ENCODE measurements at regions not wholly inside any gene's neighbourhood (a gene's known extent, or its start where the extent isn't known, plus 50 kb on each side); places are given as distances from the start of the nearest gene placed in this dataset.

DNA sequence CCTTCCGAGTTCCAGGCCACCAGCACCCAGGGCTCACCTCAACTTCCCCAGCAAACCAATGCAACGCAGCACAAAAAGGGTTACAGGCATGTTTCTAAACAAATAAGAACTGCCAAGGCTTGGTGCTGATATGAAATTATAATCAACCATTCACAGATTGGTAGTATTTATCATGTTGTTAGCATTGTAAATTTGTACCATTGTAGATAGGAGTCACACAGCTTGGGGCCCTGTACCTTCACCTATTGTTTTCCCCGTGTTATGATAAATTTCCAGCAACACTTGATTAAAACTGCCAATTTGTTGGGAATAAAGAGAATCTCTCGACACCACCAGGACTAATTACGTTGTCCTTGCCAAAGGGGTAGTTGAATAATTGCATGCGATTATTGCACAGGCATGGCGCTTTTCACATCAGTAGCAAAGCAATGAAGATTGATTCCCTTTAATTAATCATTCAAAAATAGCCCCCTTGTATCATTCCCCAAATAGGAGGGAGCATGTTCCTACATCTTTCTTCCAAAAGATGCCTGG lies 454.1 kb downstream of the ZNF608 start:
- no peak for DNase-seq

GRCh38 chr5:124289641-124290311 lies 456.7 kb downstream of the ZNF608 start:
- DNase-seq, result no peak

DNA sequence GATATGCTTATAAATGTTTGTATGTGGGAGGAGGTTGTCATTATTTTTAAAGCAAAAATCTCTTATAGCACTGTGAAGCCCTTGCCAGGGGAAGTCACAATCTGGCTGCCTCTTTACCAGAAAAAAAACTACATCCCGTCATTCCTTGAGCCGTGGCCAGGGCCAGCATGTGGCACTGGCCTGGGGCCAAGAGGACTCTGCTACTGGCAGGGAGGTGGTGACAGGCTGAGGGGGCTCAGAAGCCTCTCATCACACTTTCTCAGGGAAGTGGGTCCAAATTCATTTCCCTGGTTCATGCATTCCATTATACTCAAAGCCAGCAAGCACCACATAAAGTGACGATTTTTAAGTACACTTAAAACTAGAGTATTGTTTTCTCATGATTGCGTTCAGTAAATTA lies 457.3 kb downstream of the ZNF608 start:
- no peak for DNase-seq

DNA sequence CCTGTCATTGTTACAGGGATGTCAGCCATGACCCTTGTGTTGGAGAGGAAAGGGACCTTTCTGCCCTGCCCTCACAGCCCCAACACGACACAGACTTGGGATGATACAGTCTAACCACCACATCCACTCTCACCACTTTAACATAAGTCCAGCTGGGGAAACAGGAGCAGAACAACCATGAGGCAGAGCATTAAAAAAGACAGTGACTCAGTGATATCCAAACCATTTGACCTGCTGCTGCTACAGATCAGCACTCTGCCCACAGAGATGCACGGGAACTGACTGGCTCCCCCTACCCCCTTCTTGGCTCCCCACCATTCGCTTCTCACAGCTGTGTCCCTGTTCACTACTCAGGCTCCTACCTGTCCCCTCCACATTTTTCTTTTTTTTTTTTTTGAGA lies 458.6 kb downstream of the ZNF608 start:
- no peak for DNase-seq

DNA sequence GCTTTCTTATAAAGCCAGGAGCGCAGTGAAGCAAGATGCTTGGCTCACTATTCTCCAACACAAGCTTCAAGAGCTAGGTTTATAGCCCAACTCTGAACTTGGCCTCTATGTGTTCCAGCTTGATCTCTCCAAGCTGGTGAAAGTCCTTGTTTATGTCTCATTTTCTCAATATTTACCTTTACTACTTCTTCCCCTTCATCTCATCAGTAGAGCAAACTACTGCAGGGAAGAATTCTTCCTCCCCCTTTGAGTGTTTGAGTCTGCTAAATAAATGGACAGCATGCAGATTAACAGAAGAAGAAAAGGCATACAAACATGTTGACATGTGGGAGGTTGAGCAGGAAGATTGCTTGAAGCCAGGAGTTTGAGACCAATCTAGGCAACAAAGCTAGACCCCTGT lies 460.7 kb downstream of the ZNF608 start:
- DNase-seq, result no peak

DNA sequence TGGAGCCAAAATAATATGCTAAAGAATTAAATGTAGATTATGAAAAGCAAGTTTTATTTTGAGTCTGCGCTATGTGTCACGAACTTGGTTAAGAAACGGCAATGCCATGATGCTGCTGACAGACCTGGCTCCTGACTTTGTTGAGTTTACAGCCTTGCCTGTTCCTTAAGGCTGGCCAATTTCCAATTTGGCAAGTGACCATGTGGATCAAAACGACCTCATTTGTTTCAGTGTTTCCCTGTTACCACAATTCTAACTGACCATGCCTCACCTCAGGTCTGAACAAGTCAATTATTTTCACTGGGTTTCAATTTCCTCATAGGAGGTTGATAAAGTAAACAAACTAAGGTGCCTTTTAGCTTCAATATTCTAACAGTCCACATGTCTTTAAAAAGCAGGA lies 461.4 kb downstream of the ZNF608 start:
- DNase-seq, result no peak

DNA sequence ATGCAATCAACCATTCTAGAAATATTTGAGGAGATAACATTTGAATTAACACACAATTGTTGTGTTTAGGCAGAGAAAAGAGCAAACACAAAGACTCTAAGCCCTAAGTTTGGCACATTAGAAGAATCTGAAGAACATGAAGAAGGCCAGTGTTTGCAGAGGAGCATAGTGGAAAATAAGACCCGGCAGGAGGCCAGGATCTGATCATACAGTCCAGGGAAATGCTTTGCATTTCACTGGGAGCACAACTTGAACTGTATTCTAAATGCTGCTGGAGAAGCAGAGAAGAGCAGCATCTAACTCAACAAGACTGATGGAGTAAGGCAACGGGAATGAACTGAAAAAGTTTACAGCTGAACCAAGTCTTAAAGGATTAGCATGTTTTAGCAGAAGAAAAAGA lies 463.4 kb downstream of the ZNF608 start:
- DNase-seq, result no peak

GRCh38 chr5:124280079-124280478 lies 466.4 kb downstream of the ZNF608 start:
- no peak for DNase-seq

DNA sequence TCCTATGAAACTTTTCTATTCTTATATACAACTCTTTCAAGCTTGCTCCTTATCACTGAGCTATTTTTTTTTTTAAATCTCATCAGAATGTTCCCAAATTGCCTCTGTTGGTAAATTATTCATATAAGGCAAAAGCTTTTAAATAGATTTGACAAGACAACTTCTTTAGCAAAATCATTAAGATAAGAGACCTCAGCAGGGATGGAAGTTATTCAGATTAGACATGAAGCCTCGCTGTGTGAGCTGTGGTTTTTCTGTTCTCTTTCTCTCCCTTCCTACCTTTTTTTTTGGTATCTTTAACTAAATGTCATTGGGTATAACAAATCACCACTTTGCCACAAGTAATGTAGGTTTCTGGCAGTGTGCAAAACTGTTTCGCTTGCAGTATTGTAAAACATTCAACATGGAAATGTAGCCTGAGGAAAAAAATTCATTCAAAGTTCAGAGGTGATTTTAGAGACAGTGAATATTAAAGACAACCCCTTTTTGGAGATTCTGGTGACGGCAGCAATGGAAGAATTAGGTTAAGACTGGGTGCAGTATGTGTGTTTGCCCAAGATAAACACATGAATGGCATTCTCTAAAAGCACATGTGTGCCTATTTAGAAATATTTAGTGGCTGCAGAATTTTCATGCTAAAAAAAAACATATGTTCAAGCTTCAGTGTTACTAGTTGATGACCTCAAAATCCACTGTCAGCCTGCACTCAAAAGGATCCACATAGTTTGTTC lies 467.1 kb downstream of the ZNF608 start:
- DNase-seq, result no peak

DNA sequence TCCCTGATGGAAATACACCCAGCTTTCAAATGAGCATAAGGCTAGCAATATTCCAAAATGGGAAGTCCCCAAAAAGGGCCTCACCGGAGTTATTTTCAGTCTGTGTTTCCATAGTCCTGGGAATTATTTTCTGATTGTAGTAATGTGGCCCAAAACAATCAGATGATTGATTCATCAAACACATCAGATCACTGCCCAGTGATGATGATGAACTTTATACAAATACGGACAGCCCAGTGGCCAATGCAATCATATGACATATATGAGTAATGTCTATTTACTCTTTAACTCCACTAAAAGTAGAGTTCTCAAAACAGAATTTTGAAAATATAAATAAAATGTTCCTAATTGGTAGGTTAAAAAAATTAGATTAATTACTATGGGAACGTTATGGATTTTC lies 467.8 kb downstream of the ZNF608 start:
- no peak for DNase-seq

DNA sequence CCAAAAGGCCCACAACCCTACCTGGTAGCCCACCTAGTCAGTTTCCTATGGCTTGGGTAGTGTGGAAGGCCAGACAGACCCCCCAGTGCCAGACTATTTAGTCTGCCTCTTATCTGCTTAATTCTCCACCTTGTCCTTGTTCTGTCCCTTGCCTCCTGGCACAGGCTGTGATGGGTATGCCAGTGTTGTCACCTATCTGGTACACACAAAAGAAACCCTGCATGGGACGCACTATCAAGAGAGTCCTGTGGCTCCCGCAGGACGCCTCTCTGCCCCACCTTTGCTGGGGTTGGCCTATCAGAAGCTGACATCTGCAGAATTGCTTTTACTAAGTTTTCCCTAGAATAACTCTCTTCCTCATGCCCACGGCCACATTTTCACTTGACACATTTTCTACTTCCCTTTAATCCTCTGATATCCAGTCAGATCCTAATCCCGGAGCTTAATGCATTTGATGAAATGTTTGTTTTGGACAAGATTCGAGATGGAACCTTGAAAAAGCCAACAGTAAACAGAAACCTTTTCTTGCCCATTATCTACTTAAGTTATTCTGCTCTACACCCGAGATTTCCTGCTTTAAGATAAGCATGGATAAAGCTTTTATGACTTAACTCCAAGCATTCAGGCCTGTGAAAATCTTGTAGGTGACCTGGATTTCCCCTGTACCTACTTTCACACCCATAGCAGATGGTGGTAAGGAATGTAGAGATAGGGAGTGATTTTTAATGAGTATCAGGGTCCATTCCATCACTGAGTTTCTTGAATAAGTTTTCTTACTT lies 468.5 kb downstream of the ZNF608 start:
- no peak for DNase-seq

- DNase-seq, result no peak
Observed at GRCh38 chr5:124276166-124276565, 470.3 kb downstream of the ZNF608 start.

DNA sequence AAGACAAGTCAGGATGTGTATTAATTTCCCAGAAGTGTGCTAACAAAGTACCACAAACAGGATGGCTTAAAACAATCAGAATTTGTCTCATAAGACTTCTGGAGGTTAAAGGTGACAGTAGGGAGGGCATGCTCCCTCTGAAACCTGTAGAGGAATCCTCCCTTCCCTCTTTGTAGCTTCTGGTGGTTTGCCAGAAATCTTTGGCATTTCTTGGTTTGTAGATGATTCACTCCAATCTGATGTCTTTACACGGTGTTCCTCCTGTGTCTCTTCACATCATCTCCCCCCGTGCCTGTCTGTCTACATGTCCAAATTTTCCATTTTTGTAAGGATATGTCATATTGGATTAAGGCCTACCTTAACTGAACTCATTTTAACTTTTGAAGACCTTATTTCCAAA lies 471.5 kb downstream of the ZNF608 start:
- no peak for DNase-seq

DNA sequence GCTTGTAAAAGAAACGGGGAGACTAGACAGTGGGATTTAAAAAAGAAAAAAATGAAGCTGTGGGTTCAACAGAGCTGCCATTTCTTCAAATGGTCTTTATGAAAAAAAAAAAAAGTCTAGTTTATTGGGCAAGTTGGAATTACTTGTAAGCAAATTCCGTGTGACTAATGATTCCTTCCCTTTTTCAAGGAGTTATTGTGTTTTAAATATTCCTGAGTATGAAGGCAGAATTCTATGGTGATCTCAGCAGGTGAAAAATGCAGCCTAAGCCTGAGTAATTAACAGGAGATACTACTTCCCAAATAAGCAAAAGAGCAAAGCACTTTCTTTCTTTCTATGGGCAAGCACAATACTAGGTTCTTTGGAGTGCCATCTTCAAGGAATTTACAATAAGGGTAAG lies 481.9 kb downstream of the ZNF608 start:
- DNase-seq, result no peak

DNA sequence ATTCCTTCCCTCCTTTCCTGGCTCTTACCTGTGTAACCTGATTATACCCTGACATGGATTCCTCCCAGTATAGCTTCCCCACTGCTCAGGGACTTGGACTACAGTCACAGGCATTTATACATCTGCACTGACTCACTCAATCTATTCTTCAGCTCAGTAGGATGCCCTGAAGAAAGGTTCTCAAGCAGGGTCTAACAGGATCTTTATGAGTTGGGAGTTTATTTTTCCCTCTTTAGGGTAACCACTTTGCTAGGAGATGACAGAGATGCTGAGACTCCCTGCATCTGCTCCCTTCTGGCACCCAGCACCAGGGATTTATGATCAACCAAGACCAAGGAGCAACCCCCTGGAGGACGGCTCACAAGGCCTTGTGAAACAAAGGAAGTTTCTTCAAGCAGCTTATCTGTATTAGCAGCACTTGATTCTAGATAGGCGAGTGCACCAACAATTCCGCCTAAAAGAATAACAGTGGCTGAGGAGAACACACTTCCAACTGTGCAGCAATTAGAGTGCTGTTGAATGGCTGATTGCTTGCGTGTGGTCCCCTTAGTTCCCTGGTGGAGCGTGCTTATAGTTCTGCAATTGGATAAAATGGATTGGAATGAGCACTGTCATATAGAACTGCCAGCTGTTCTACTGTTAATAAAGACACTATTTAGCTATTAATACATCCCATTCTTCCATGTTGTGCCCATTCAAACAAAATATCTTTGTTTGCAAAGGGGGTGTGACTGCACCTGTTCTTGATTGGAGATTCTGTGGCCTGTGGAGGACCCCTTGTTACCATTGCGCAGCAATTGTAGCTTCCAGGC lies 482.6 kb downstream of the ZNF608 start:
- no peak for DNase-seq

DNA sequence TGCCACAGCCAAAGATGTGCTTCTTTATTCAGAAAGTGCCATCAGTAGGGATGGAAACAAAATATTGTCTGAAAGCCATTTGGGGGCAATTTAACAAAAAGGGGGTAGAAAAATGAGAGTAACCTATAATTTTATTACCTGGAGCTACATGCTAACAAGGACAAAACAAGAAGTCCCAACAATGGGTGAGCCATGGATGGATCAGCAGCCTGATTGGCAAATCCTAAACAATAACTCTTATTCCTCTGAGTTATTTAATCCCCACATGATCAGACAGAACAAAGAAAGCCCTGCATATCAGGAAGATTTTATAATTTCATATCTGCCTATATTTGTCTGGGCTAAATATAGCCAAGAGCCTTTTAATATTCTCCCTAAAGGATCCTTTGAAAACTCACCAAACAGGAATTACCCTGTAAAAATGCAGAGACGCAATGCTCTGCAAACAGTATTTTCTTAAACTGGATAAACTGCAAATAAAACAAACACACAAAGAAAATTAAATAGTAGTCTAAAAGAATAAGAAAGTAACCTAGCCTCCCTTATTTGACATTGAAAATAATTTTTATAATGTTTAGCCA lies 483.4 kb downstream of the ZNF608 start:
- DNase-seq, result no peak

DNA sequence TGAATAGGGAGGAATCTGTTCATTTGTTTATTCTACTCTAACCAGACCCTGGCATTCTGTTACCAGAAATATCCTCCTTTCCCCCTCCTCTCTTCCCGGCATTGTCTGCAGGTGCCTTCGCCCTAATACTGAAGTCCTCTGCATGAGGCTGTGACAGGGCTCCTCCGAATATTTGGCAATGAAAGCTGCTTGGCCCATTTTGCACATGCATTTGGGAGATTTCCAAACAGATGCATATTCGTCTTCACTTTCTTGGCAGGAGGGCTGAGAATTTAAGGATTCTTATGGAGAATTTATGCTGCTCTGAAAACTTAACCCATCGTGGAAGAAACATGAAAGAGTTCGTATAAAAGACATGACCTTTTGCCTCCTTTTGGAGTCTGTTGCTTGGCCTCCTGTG lies 484.0 kb downstream of the ZNF608 start:
- DNase-seq, result no peak

GRCh38 chr5:124261848-124262247 lies 484.6 kb downstream of the ZNF608 start:
- no peak for DNase-seq

GRCh38 chr5:124260921-124261515 lies 485.4 kb downstream of the ZNF608 start:
- DNase-seq, result no peak

DNA sequence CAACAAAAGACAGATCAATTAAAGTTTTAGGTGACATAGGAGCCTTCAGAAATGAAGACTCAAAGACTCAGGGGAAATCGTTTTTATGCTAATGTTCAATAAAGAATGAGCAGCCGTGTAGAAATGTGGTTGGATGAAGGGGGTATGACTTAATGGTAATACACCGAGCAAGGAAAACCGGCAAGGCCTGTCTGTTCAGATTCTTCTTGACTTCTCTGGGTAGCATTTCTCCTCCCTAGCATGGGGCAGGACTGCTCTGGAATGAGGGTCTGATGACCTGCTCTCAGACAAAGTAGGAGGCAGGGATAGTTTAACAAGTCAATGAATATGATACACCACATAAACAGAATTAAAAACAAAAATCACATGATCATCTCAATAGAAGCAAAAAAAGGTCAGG lies 487.4 kb downstream of the ZNF608 start:
- no peak for DNase-seq

GRCh38 chr5:124257048-124257447 lies 489.4 kb downstream of the ZNF608 start:
- no peak for DNase-seq

DNA sequence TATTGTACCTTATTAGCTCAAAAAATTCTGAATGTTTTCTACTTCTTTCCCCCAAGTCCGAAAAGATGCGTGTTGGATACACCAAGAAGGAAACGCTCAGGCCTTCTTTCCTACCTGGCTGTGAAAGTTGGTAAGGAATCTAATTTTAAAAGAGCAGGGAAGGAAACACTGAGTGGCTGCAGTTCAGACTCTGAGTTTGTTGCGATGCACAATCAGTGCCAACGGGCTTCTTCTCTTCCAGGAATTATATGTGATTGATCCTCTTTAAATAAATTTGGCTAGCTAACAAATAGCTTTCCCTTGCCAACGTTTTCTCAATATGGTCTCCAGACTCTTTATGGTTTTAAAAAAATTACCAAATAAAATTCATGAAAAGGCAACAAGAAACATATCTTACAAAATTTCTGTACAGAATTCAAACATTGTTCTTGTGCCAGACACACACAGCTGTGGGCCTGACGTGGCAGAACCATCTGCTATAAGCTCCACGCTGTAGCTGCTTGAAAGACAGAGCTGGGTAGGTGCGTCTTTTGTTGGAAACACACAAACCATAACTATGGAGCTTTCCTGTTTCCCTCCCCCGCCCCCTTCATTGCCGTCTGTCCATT lies 493.1 kb downstream of the ZNF608 start:
- DNase-seq, result no peak
